Neuronal stem cell (in vitro differentiated cells): ENCODE measurements at regions not wholly inside any gene's neighbourhood (a gene's known extent, or its start where the extent isn't known, plus 50 kb on each side); places are given as distances from the start of the nearest gene placed in this dataset.
"Not testable (repeated sequence)": the region's sequence is repeated elsewhere in the genome, so short reads cannot be mapped to it uniquely, and the experiment has no call there.

Source experiments
- DNase-seq: peaks from one replicate; pipeline ENCODE4 v3.0.0-alpha.2; 2013; ENCODE audit warnings: low spot score
- H2AFZ ChIP-seq: one replicate; pipeline ENCODE4 v1.6.1; 2013; ENCODE audit warnings: mild to moderate bottlenecking, low read length, inconsistent platforms
- H2AK5ac ChIP-seq: 2 replicates; pipeline ENCODE4 v1.6.1; 2013; ENCODE audit warnings: low read depth, mild to moderate bottlenecking, inconsistent platforms, low read length, moderate library complexity, mixed read lengths
- H2BK120ac ChIP-seq: 2 replicates; pipeline ENCODE4 v1.6.1; 2013; ENCODE audit warnings: low read depth, mild to moderate bottlenecking, inconsistent platforms, low read length, moderate library complexity, mixed read lengths
- H2BK12ac ChIP-seq: one replicate; pipeline ENCODE4 v1.6.1; 2013; ENCODE audit warnings: low read length, inconsistent platforms
- H2BK15ac ChIP-seq: 2 replicates; pipeline ENCODE4 v1.6.1; 2013; ENCODE audit warnings: mild to moderate bottlenecking, low read length, inconsistent platforms, mixed read lengths
- H2BK5ac ChIP-seq: one replicate; pipeline ENCODE4 v1.6.1; 2013; ENCODE audit warnings: inconsistent platforms, mild to moderate bottlenecking, low read length, moderate library complexity
- H3K14ac ChIP-seq: one replicate; pipeline ENCODE4 v1.6.1; 2013; ENCODE audit warnings: low read length, inconsistent platforms
- H3K18ac ChIP-seq: 2 replicates; pipeline ENCODE4 v1.6.1; 2013; ENCODE audit warnings: low read length, inconsistent platforms
- H3K23ac ChIP-seq: 2 replicates; pipeline ENCODE4 v1.6.1; 2013; ENCODE audit warnings: low read depth, mild to moderate bottlenecking, mixed read lengths, low read length, inconsistent platforms; ENCODE audit not compliant: poor library complexity
- H3K27ac ChIP-seq: replicated peaks from 3 replicates; pipeline ENCODE4 v1.5.1; 2013; ENCODE audit warnings: low read length, inconsistent platforms
- H3K27me3 ChIP-seq, 3 experiments: 2 replicates each; pipeline ENCODE4 v1.6.1; 2013; ENCODE audit warnings: low read length in 3 of 3, mild to moderate bottlenecking in 2 of 3, inconsistent platforms in 1 of 3, low read depth in 1 of 3, mixed read lengths in 1 of 3, moderate library complexity in 1 of 3; ENCODE audit not compliant: control insufficient read depth in 3 of 3, insufficient read depth in 3 of 3
- H3K36me3 ChIP-seq, 2 donors: replicated peaks in 1 of 2; 2 replicates each; pipeline ENCODE4 v1.6.1; 2013; ENCODE audit warnings: low read length in 2 of 2; ENCODE audit not compliant: control insufficient read depth in 2 of 2, insufficient read depth in 2 of 2
- H3K4ac ChIP-seq: 2 replicates; pipeline ENCODE4 v1.6.1; 2013; ENCODE audit warnings: inconsistent platforms, mild to moderate bottlenecking, low read length, moderate library complexity
- H3K4me1 ChIP-seq, 2 donors: 1 replicate in 1 of 2; 2 replicates in 1 of 2; pipeline ENCODE4 v1.6.1; 2013; ENCODE audit warnings: low read length in 2 of 2, low read depth in 1 of 2; ENCODE audit not compliant: control insufficient read depth in 2 of 2, insufficient read depth in 1 of 2
- H3K4me2 ChIP-seq: one replicate; pipeline ENCODE4 v1.6.1; 2013; ENCODE audit warnings: mild to moderate bottlenecking, low read length, inconsistent platforms; ENCODE audit not compliant: insufficient read depth, poor library complexity, severe bottlenecking
- H3K4me3 ChIP-seq, 2 donors: 2 replicates each; pipeline ENCODE4 v1.5.1; 2013; ENCODE audit warnings: low read length in 2 of 2, mild to moderate bottlenecking in 2 of 2, inconsistent platforms in 1 of 2, moderate library complexity in 1 of 2
- H3K79me1 ChIP-seq: one replicate; pipeline ENCODE4 v1.6.1; 2013; ENCODE audit warnings: low read depth, mild to moderate bottlenecking, inconsistent platforms, low read length, moderate library complexity
- H3K9ac ChIP-seq: one replicate; pipeline ENCODE4 v1.6.1; 2013; ENCODE audit warnings: mild to moderate bottlenecking, low read depth, low read length, inconsistent platforms; ENCODE audit not compliant: poor library complexity
- H3K9me3 ChIP-seq, 2 donors: replicated peaks in 1 of 2; 2 replicates each; pipeline versions ENCODE3 to v1.6.1; 2013; ENCODE audit warnings: low read length in 2 of 2, mild to moderate bottlenecking in 2 of 2, inconsistent platforms in 1 of 2, low read depth in 1 of 2, mixed read lengths in 1 of 2, moderate library complexity in 1 of 2; ENCODE audit not compliant: control insufficient read depth in 2 of 2, insufficient read depth in 1 of 2
- H4K8ac ChIP-seq: one replicate; pipeline ENCODE4 v1.6.1; 2013; ENCODE audit warnings: low read depth, mild to moderate bottlenecking, inconsistent platforms, low read length, moderate library complexity
- H4K91ac ChIP-seq: one replicate; pipeline ENCODE4 v1.6.1; 2013; ENCODE audit warnings: low read length, low read depth, mild to moderate bottlenecking, inconsistent platforms; ENCODE audit not compliant: poor library complexity
- WGBS, 2 donors: extraction: QIAGEN DNeasy Blood & Tissue Kit; methylation state at CpG; one replicate each; pipeline ENCODE4 v1.1.7; 2013; ENCODE audit warnings: missing lambda C conversion rate in 2 of 2, mixed read lengths in 1 of 2; ENCODE audit not compliant: insufficient read length in 2 of 2, insufficient replicate concordance in 1 of 2; ENCODE audit errors: extremely low coverage in 2 of 2; 5-methylcytosine and 5-hydroxymethylcytosine counted together

GRCh38 chr3:164791263-164791662 lies 287.0 kb downstream of the SI start:
- H2BK5ac ChIP-seq: no peak overlapping the region
- no peak overlapping the region for H3K9ac ChIP-seq
- no peak overlapping the region for H2AFZ ChIP-seq
- no peaks in the 10 kb centered on the region for H3K79me1 ChIP-seq
- no peak overlapping the region for H3K14ac ChIP-seq
- H3K23ac ChIP-seq: no peak overlapping the region
- no CpG with 5 or more reads among the region's 4 CpGs for WGBS, 2 donors
- no peaks in the 10 kb centered on the region for H3K4me1 ChIP-seq
- no peak overlapping the region for H4K8ac ChIP-seq
- no peak overlapping the region for H3K18ac ChIP-seq
- H3K36me3 ChIP-seq: no peaks in the 10 kb centered on the region
- H2BK12ac ChIP-seq: no peak overlapping the region
- no peak for DNase-seq
- no peak overlapping the region for H3K27ac ChIP-seq
- H4K91ac ChIP-seq: no peak overlapping the region
- no peak overlapping the region for H3K4me3 ChIP-seq
- H3K27me3 ChIP-seq: no peaks in the 10 kb centered on the region
- no peak overlapping the region for H2BK15ac ChIP-seq
- no peaks in the 10 kb centered on the region for H3K9me3 ChIP-seq
- H2AK5ac ChIP-seq: no peak overlapping the region
- no peak overlapping the region for H2BK120ac ChIP-seq
- no peak overlapping the region for H3K4me2 ChIP-seq
- H3K4ac ChIP-seq: no peak overlapping the region

DNA sequence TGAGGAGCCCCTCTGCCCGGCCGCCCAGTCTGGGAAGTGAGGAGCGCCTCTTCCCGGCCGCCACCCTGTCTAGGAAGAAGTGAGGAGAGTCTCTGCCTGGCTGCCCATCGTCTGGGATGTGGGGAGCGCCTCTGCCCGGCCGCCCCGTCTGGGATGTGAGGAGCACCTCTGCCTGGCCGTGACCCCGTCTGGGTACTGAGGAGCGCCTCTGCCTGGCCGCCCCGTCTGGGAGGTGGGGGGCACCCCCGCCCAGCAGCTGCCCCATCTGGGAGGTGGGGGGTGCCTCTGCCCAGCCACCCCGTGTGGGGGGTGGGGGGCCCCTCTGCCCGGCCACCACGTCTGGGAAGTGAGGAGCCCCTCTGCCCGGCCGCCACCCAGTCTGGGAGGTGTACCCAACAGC lies 293.9 kb downstream of the SI start:
- WGBS, 2 donors: no CpG with 5 or more reads among the region's 21 CpGs
- DNase-seq: not testable (repeated sequence)

GRCh38 chr3:164781755-164782154 lies 296.5 kb downstream of the SI start:
- Histone ChIP-seq H3K9ac (no peak overlapping the region), H3K4me2 (no peak overlapping the region), H3K23ac (no peak overlapping the region), H3K27me3 (no peaks in the 10 kb centered on the region), H3K4me1 (no peaks in the 10 kb centered on the region), H2AFZ (no peak overlapping the region), H3K14ac (no peak overlapping the region), H3K18ac (no peak overlapping the region), H2BK120ac (no peak overlapping the region), H2BK12ac (no peak overlapping the region), H2BK5ac (no peak overlapping the region), H2BK15ac (no peak overlapping the region), H3K4me3 (no peak overlapping the region), H4K8ac (no peak overlapping the region), H3K79me1 (no peaks in the 10 kb centered on the region), H3K27ac (no peak overlapping the region), H3K36me3 (no peaks in the 10 kb centered on the region), H2AK5ac (no peak overlapping the region), H3K9me3 (no peaks in the 10 kb centered on the region), H3K4ac (no peak overlapping the region), H4K91ac (no peak overlapping the region)
- DNase-seq: no peak

More for the DNA sequence above, 293.9 kb downstream of the SI start:
- not testable (repeated sequence) for H3K14ac ChIP-seq, H4K8ac ChIP-seq, H3K36me3 ChIP-seq, H2BK15ac ChIP-seq, H2AK5ac ChIP-seq, H3K18ac ChIP-seq, H2BK120ac ChIP-seq, H2BK12ac ChIP-seq, H3K79me1 ChIP-seq, H3K4me2 ChIP-seq, H3K27ac ChIP-seq, H3K4ac ChIP-seq, H2AFZ ChIP-seq, H3K9me3 ChIP-seq, H4K91ac ChIP-seq, H3K27me3 ChIP-seq, H3K9ac ChIP-seq, H2BK5ac ChIP-seq, H3K23ac ChIP-seq, H3K4me1 ChIP-seq, H3K4me3 ChIP-seq

- Histone ChIP-seq H3K4ac (no peak overlapping the region), H4K8ac (no peak overlapping the region), H3K9me3 (no peaks in the 10 kb centered on the region), H3K4me3 (no peak overlapping the region), H2AK5ac (no peak overlapping the region), H3K23ac (no peak overlapping the region), H2BK12ac (no peak overlapping the region), H2BK5ac (no peak overlapping the region), H2BK120ac (no peak overlapping the region), H3K4me1 (no peaks in the 10 kb centered on the region), H3K27me3 (no peaks in the 10 kb centered on the region), H3K27ac (no peak overlapping the region), H4K91ac (no peak overlapping the region), H3K18ac (no peak overlapping the region), H2BK15ac (no peak overlapping the region), H3K79me1 (no peaks in the 10 kb centered on the region), H3K9ac (no peak overlapping the region), H3K36me3 (no peaks in the 10 kb centered on the region), H3K4me2 (no peak overlapping the region), H2AFZ (no peak overlapping the region), H3K14ac (no peak overlapping the region)
- DNase-seq: no peak
- no CpG with 5 or more reads among the region's 4 CpGs for WGBS, 2 donors
These were observed 298.5 kb downstream of the SI start for GRCh38 chr3:164779816-164780215.
